ENCODE measurements at regions not wholly inside any gene's neighbourhood (a gene's known extent, or its start where the extent isn't known, plus 50 kb on each side); places are given as distances from the start of the nearest gene placed in this dataset.

GRCh38 chr10:44684661-44685060 lies 226.5 kb upstream of the TMEM72 start:
- TF ChIP-seq, protein P1, sequence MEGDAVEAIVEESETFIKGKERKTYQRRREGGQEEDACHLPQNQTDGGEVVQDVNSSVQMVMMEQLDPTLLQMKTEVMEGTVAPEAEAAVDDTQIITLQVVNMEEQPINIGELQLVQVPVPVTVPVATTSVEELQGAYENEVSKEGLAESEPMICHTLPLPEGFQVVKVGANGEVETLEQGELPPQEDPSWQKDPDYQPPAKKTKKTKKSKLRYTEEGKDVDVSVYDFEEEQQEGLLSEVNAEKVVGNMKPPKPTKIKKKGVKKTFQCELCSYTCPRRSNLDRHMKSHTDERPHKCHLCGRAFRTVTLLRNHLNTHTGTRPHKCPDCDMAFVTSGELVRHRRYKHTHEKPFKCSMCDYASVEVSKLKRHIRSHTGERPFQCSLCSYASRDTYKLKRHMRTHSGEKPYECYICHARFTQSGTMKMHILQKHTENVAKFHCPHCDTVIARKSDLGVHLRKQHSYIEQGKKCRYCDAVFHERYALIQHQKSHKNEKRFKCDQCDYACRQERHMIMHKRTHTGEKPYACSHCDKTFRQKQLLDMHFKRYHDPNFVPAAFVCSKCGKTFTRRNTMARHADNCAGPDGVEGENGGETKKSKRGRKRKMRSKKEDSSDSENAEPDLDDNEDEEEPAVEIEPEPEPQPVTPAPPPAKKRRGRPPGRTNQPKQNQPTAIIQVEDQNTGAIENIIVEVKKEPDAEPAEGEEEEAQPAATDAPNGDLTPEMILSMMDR (IDR thresholded peaks at IDR 0.05) = no peak
- no peak for TF ChIP-seq POLR2A (IDR thresholded peaks at IDR 0.05)

Data from esophagus squamous epithelium (tissue), 4 donors.